Nephron (organoid): ENCODE measurements at regions not wholly inside any gene's neighbourhood (a gene's known extent, or its start where the extent isn't known, plus 50 kb on each side); places are given as distances from the start of the nearest gene placed in this dataset.

Source experiments
- H3K27ac Mint-ChIP-seq, 3 experiments: 2 replicates each; pipeline ENCODE4 v1.8.0; 2020; ENCODE audit warnings: mixed read lengths in 3 of 3, mild to moderate bottlenecking in 2 of 3, moderate library complexity in 1 of 3
- H3K27me3 Mint-ChIP-seq: 2 replicates; pipeline ENCODE4 v1.8.0; 2021; ENCODE audit warnings: low read depth, mild to moderate bottlenecking, moderate library complexity, mixed read lengths
- H3K36me3 Mint-ChIP-seq: 2 replicates; pipeline ENCODE4 v1.8.0; 2020; ENCODE audit warnings: low read depth, mixed read lengths
- H3K4me1 Mint-ChIP-seq: 2 replicates; pipeline ENCODE4 v1.8.0; 2020; ENCODE audit warnings: mixed read lengths
- H3K4me3 Mint-ChIP-seq, 3 experiments: 2 replicates each; pipeline ENCODE4 v1.8.0; 2020; ENCODE audit warnings: mild to moderate bottlenecking in 3 of 3, mixed read lengths in 3 of 3, moderate library complexity in 2 of 3
- H3K9me3 Mint-ChIP-seq: 2 replicates; pipeline ENCODE4 v1.8.0; 2020; ENCODE audit warnings: mixed read lengths
- CTCF ChIP-seq, 3 experiments: fragments of 200-600 bp; sonication (generic); IDR thresholded peaks; one replicate each; pipeline ENCODE4 v1.5.0; 2021; ENCODE audit warnings: antibody characterized with exemption in 3 of 3; ENCODE audit not compliant: unreplicated experiment in 3 of 3

- no peak overlapping the region for H3K4me3 Mint-ChIP-seq
- no peak overlapping the region for H3K27ac Mint-ChIP-seq
- H3K4me1 Mint-ChIP-seq, result peaks cover 8% of the 10 kb centered on the region
- TF ChIP-seq CTCF (IDR thresholded peaks at IDR 0.05; ENCODE audit: unreplicated experiment in 3 of 3), result no peak
- H3K9me3 Mint-ChIP-seq, result no peaks in the 10 kb centered on the region
- no peaks in the 10 kb centered on the region for H3K36me3 Mint-ChIP-seq
- no peaks in the 10 kb centered on the region for H3K27me3 Mint-ChIP-seq
These were observed 238.6 kb upstream of the PREP start for GRCh38 chr6:105641504-105641903.

- Mint-ChIP-seq H3K36me3 (no peaks in the 10 kb centered on the region), H3K4me3 (no peak overlapping the region), H3K9me3 (peaks cover 3% of the 10 kb centered on the region), H3K27ac (no peak overlapping the region), H3K4me1 (peaks cover under 1% of the 10 kb centered on the region), H3K27me3 (no peaks in the 10 kb centered on the region)
- TF ChIP-seq CTCF (IDR thresholded peaks at IDR 0.05; ENCODE audit: unreplicated experiment in 3 of 3), result no peak
These were observed 236.2 kb upstream of the PREP start for GRCh38 chr6:105639124-105639523.

GRCh38 chr6:105633814-105634213, 230.9 kb upstream of the PREP start:
- H3K4me3 Mint-ChIP-seq, result no peak overlapping the region
- no peaks in the 10 kb centered on the region for H3K4me1 Mint-ChIP-seq
- no peak overlapping the region for H3K27ac Mint-ChIP-seq
- no peak for TF ChIP-seq CTCF (IDR thresholded peaks at IDR 0.05; ENCODE audit: unreplicated experiment in 3 of 3)
- H3K36me3 Mint-ChIP-seq, result no peaks in the 10 kb centered on the region
- peaks cover 4% of the 10 kb centered on the region for H3K27me3 Mint-ChIP-seq
- H3K9me3 Mint-ChIP-seq, result peaks cover 16% of the 10 kb centered on the region

GRCh38 chr6:105628156-105628860, 225.4 kb upstream of the PREP start:
- no peaks in the 10 kb centered on the region for H3K36me3 Mint-ChIP-seq
- H3K4me3 Mint-ChIP-seq, result no peak overlapping the region
- no peak overlapping the region for H3K27ac Mint-ChIP-seq
- peaks cover 15% of the 10 kb centered on the region for H3K9me3 Mint-ChIP-seq
- TF ChIP-seq CTCF (IDR thresholded peaks at IDR 0.05; ENCODE audit: unreplicated experiment in 3 of 3), result no peak
- H3K27me3 Mint-ChIP-seq, result peaks cover 7% of the 10 kb centered on the region
- H3K4me1 Mint-ChIP-seq, result no peaks in the 10 kb centered on the region

GRCh38 chr6:105626295-105627158, 223.6 kb upstream of the PREP start:
- peaks cover 15% of the 10 kb centered on the region for H3K9me3 Mint-ChIP-seq
- H3K4me1 Mint-ChIP-seq, result no peaks in the 10 kb centered on the region
- H3K27ac Mint-ChIP-seq, result no peak overlapping the region
- no peak for TF ChIP-seq CTCF (IDR thresholded peaks at IDR 0.05; ENCODE audit: unreplicated experiment in 3 of 3)
- no peak overlapping the region for H3K4me3 Mint-ChIP-seq
- H3K27me3 Mint-ChIP-seq, result peaks cover 7% of the 10 kb centered on the region
- H3K36me3 Mint-ChIP-seq, result no peaks in the 10 kb centered on the region
